ENCODE measurements at regions not wholly inside any gene's neighbourhood (a gene's known extent, or its start where the extent isn't known, plus 50 kb on each side); places are given as distances from the start of the nearest gene placed in this dataset.

GRCh38 chr7:153301936-153302335 is 542.4 kb downstream of the ACTR3B start:
- TF ChIP-seq, protein P1, sequence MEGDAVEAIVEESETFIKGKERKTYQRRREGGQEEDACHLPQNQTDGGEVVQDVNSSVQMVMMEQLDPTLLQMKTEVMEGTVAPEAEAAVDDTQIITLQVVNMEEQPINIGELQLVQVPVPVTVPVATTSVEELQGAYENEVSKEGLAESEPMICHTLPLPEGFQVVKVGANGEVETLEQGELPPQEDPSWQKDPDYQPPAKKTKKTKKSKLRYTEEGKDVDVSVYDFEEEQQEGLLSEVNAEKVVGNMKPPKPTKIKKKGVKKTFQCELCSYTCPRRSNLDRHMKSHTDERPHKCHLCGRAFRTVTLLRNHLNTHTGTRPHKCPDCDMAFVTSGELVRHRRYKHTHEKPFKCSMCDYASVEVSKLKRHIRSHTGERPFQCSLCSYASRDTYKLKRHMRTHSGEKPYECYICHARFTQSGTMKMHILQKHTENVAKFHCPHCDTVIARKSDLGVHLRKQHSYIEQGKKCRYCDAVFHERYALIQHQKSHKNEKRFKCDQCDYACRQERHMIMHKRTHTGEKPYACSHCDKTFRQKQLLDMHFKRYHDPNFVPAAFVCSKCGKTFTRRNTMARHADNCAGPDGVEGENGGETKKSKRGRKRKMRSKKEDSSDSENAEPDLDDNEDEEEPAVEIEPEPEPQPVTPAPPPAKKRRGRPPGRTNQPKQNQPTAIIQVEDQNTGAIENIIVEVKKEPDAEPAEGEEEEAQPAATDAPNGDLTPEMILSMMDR (IDR thresholded peaks at IDR 0.05; ENCODE audit: insufficient read depth, low read depth, low read length): no peak
- no peak for TF ChIP-seq EZH2 (IDR thresholded peaks at IDR 0.05; ENCODE audit: insufficient read depth, low read length)
